NCI-H345 treated with DMSO at 0.1 percent for 48 hours (cell line): ENCODE measurements at regions not wholly inside any gene's neighbourhood (a gene's known extent, or its start where the extent isn't known, plus 50 kb on each side); places are given as distances from the start of the nearest gene placed in this dataset.
"Not testable (repeated sequence)": the region's sequence is repeated elsewhere in the genome, so short reads cannot be mapped to it uniquely, and the experiment has no call there.

Experiments
- DNase-seq: peaks from one replicate; lab custom pipeline; 2025; ENCODE audit not compliant: unreplicated experiment; lab: John Stamatoyannopoulos, UW

DNA sequence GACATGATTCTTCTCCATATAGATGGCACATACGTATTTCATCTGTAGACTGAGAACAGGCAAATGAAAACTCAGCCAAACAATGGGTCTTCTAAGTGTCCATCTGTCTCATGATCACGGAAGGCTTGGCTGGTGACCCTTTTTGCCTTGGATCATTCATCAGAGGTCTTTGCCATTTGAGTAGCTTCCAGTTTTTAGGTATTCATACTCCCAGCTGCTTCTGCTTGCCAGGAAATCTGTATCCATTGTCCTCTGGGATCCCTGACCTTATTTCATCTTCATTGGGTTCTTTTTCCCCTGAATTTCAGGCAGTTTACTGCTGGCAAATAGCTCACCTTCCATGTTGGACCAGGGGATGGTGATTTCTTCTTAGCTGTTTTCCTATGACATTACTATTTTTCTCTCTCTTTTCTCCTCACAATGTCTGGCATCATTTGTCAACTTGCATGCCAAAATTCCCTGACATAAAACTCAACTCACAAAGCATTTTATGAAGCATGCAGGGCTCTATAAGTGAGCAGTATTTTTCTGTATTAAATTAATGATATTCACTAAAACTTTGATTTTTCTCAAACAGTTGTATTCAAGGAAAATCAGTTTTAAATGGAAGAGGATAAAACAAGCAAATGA, 241.2 kb downstream of the DNAJB9 start:
- no peak for DNase-seq

DNA sequence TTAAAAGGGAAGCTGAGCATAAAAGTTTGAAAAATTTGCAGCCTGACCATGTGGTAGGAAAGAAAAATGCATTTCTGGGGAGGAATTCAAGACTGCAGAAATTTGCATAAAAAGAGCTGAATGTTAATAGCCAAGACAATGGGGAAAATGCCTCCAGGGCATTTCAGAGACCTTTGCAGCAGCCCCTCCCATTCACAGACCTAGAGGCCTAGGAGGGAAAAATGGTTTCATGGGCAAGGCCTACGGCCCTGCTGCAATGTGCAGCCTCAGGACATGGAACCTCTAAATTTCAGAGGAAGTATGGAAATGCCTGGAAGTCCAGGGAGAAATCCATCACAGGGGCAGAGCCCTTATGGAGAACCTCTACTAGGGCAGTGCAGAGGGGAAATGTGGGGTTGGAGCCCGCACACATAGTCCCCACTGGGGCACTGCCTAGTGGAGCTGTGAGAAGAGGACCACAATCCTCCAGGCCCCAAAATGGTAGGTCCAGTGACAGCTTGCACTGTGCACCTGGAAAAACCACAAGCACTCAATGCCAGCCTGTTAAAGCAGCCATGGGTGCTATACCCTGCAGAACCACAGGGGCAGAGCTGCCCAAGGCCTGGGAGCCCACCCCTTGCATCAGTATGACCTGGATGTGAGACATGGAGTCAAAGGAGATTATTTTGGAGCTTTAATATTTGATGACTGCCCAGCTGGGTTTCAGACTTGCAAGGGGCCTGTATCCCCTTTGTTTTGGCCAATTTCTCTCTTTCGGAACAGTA, 243.8 kb downstream of the DNAJB9 start:
- no peak for DNase-seq

DNA sequence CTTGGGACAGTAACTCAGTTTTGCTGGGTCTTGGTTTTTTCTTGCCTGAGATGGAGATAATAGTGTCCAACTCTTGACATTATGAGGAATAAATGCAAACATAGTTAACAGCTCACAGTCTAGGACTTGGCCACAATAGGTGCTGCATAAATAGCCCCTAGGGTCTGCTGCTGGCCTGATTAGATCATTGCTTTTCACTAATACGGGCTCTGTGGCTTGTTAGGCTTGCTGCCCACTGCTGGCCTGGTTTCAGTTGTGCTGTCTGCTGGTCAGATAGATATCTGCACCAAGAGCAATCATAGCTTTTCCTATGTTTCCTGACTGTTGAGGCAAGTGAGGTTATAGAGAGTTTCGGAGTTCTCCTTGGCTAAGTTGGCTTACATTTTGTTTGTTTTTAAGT, 246.1 kb downstream of the DNAJB9 start:
- DNase-seq = no peak

- DNase-seq = no peak
These were observed 249.1 kb downstream of the DNAJB9 start for GRCh38 chr7:108818742-108819141.

- DNase-seq = no peak
These were observed 255.3 kb downstream of the DNAJB9 start for GRCh38 chr7:108824840-108825580.

DNA sequence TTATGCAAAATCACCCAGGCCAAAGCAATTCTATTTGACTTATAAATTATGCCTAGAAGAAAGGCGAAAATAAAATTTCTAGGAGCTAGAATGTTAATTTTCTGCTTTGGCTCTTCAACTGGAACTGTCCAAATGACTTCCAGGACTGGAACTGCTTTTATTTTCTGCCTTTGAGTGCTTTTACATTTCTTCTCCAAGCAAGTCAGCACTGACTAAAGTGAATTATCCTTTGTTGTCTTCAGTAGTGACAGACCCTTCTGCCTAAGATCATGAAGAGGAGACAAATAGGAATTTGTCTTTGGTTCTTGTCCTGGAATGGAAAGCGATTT, 255.9 kb downstream of the DNAJB9 start:
- DNase-seq = no peak

GRCh38 chr7:108836256-108836655, 266.6 kb downstream of the DNAJB9 start:
- DNase-seq = no peak

- no peak for DNase-seq
These were observed 268.5 kb downstream of the DNAJB9 start for GRCh38 chr7:108838198-108838597.

GRCh38 chr7:108839076-108839475, 269.4 kb downstream of the DNAJB9 start:
- DNase-seq = no peak

- DNase-seq = no peak
These were observed 276.3 kb downstream of the DNAJB9 start for GRCh38 chr7:108845951-108846350.

DNA sequence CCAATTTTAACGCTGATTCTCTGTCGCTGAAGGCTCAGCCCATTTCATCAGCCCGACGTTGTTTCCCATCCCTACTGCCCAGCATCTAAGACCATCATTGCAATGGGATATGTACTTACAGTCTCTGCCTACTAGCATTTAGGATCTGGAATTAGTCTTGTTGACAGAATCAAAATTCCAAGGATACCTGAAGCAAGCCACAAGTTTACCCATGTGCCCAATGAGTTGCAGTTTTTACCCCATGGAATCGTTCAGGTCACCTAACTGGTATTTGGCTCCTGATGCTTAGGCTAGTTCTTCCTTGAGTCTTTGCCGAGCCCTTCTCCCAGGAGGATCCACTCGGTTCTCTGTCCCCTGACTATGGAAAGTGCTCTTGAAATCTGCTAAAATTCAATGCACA, 276.8 kb downstream of the DNAJB9 start:
- DNase-seq = no peak

- no peak for DNase-seq
These were observed 278.8 kb downstream of the DNAJB9 start for GRCh38 chr7:108848486-108848885.

GRCh38 chr7:108860615-108861014, 290.9 kb downstream of the DNAJB9 start:
- DNase-seq = no peak

DNA sequence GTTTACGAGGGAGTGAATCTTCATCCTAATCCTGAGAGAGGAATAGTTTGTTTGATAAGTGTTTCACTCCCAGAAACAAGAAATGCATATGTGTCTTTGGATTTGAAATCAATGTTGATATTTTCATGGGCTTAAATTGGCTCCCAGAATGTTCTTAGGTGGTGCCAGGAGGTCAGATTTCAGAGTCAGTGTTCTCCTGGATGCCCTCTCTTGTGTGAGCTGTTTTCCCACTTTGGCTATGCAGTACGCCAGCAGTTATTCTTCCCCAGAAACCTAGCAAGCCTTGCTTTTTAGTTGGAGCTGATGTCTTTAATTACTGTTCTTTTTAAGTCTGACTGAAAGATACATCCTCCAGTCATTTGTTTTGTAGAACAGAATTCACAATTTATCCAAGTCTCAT, 291.4 kb downstream of the DNAJB9 start:
- DNase-seq = no peak

GRCh38 chr7:108863227-108863848, 293.7 kb downstream of the DNAJB9 start:
- DNase-seq = no peak

- no peak for DNase-seq
These were observed 299.4 kb downstream of the DNAJB9 start for GRCh38 chr7:108869070-108869469.

GRCh38 chr7:108875139-108875538, 305.5 kb downstream of the DNAJB9 start:
- no peak for DNase-seq

DNA sequence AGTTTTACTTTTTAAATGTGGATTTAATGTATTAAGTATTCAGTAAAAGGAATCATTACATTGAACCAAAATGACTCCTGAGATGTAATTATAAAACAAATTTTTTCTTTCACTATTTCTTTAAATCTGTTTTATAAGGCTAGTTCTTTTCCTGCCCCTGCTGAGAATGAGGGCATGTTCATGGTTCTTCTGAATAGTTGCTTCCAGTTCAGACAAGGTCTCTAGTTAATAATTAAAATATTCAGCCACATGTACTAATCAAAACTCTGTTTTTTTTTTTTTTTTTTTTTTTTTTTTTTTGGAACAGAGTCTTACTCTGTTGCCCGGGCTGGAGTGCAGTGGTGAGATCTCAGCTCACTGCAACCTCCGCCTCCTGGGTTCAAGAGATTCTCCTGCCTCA, 321.2 kb downstream of the DNAJB9 start:
- DNase-seq = no peak

DNA sequence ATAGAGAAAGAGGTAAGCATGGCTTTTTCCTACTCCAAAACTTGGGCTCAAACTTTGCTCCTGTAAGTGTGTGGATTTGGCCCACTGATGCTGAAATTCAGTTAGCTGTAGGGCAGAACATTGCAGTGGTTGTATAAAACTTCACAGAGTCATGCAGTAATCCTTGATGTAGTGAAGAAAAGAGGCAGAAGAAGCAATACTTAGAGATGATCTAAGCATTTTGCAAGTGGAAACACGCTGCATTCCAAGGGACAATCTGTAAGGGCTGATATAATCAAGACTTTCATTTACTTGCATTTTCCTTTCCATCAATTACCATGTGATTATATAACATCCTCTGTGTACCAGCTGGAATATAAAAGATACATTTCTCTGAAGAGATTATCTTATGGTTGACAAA, 338.8 kb downstream of the DNAJB9 start:
- no peak for DNase-seq

DNA sequence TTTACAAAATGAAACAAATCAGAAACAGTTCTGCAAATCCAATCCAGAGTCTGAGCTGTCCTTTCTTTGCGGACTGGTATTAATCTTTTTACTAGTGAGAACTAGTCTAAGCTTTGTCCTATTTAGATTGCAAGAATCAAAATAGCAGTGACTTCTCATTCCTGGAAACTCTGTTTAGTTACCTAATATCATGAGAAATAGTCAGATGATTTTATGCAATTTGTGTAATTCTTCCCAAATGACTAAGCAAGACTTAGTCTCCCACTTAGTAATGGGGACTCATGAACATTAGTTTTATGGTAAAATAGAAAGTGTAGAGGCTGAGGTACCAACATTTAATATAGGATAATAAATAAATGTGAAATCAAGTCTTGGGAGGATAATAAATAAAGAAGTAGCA, 341.3 kb downstream of the DNAJB9 start:
- DNase-seq = no peak

- no peak for DNase-seq
These were observed 350.8 kb downstream of the DNAJB9 start for GRCh38 chr7:108920490-108920889.

DNA sequence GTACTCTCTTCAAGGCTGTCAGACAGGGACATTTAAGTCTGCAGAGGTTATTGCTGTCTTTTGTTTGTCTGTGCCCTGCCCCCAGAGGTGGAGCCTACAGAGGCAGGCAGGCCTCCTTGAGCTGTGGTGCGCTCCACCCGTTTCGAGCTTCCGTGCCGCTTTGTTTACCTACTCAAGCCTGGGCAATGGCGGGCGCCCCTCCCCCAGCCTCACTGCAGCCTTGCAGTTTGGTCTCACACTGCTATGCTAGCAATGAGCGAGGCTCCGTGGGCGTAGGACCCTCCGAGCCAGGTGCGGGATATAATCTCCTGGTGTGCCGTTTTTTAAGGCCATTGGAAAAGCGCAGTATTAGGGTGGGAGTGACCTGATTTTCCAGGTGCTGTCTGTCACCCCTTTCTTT, 373.4 kb downstream of the DNAJB9 start:
- not testable (repeated sequence) for DNase-seq
